Rectal smooth muscle tissue (tissue), 1 donor: ENCODE measurements at regions not wholly inside any gene's neighbourhood (a gene's known extent, or its start where the extent isn't known, plus 50 kb on each side); places are given as distances from the start of the nearest gene placed in this dataset.
"Not testable (repeated sequence)": the region's sequence is repeated elsewhere in the genome, so short reads cannot be mapped to it uniquely, and the experiment has no call there.

Experiments
- H3K27ac ChIP-seq: one replicate; pipeline ENCODE4 v1.7.0; 2013; ENCODE audit warnings: low read depth, low read length, inconsistent platforms
- H3K27me3 ChIP-seq: one replicate; pipeline ENCODE4 v1.7.0; 2013; ENCODE audit warnings: low read length; ENCODE audit not compliant: control insufficient read depth, insufficient read depth
- H3K36me3 ChIP-seq: one replicate; pipeline ENCODE4 v1.7.0; 2013; ENCODE audit warnings: low read length; ENCODE audit not compliant: control insufficient read depth, insufficient read depth
- H3K4me1 ChIP-seq: one replicate; pipeline ENCODE4 v1.7.0; 2013; ENCODE audit warnings: low read length; ENCODE audit not compliant: control insufficient read depth, insufficient read depth
- H3K4me3 ChIP-seq: one replicate; pipeline ENCODE4 v1.7.0; 2013; ENCODE audit warnings: low read length
- H3K9ac ChIP-seq: one replicate; pipeline ENCODE4 v1.7.0; 2013; ENCODE audit warnings: low read length

- Histone ChIP-seq H3K4me1 (no peaks in the 10 kb centered on the region), H3K27me3 (no peaks in the 10 kb centered on the region), H3K27ac (no peak overlapping the region), H3K36me3 (no peaks in the 10 kb centered on the region), H3K4me3 (no peak overlapping the region), H3K9ac (no peak overlapping the region)
Observed at GRCh38 chr12:23262670-23263069, 637.7 kb downstream of the ETNK1 start.

DNA sequence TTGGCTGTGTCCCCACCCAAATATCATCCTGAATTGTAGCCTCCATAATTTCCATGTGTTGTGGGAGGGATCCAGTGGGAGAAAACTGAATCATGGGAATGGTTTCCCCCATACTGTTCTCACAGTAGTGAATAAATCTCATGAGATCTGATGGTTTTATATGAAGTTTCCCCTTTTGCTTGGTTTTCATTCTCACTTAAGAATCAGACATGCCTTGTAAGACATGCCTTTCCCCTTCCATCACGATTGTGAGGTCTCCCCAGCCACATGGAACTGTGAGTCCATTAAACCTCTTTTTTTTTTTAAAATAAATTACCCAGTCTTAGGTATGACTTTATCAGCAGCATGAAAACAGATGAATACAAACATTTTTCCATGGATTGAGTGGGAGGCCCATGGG, 652.9 kb downstream of the ETNK1 start:
- Histone ChIP-seq H3K4me1 (no peaks in the 10 kb centered on the region), H3K27ac (no peak overlapping the region), H3K27me3 (no peaks in the 10 kb centered on the region), H3K4me3 (no peak overlapping the region), H3K9ac (no peak overlapping the region), H3K36me3 (no peaks in the 10 kb centered on the region)

GRCh38 chr12:23281295-23281694, 656.3 kb downstream of the ETNK1 start:
- Histone ChIP-seq H3K27ac (no peak overlapping the region), H3K4me1 (no peaks in the 10 kb centered on the region)

DNA sequence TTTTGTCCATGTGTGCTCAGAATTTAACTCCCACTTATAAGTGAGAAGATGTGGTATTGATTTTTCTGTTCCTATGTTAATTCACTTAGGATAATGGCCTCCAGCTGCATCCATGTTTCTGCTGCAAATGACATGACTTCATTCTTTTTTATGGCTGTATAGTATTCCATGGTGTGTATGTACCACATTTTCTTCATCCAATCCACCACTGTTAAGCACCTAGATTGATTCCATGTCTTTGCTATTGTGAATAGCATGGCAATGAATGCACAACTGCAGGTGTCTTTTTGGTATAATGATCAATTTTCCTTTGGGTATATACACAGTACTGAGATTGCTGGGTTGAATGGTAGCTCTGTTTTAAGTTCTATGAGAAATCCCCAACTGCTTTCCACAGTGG, 657.7 kb downstream of the ETNK1 start:
- H3K36me3 ChIP-seq, result no peaks in the 10 kb centered on the region
- no peaks in the 10 kb centered on the region for H3K4me1 ChIP-seq
- H3K27me3 ChIP-seq, result no peaks in the 10 kb centered on the region
- H3K27ac ChIP-seq, result no peak overlapping the region
- no peak overlapping the region for H3K9ac ChIP-seq
- no peak overlapping the region for H3K4me3 ChIP-seq

More at GRCh38 chr12:23281295-23281694, 656.3 kb downstream of the ETNK1 start:
- Histone ChIP-seq H3K4me3 (no peak overlapping the region), H3K36me3 (no peaks in the 10 kb centered on the region), H3K27me3 (no peaks in the 10 kb centered on the region), H3K9ac (no peak overlapping the region)

GRCh38 chr12:23285764-23286530, 661.0 kb downstream of the ETNK1 start:
- H3K4me3 ChIP-seq, H3K27me3 ChIP-seq, H3K9ac ChIP-seq, H3K27ac ChIP-seq, H3K4me1 ChIP-seq, H3K36me3 ChIP-seq: not testable (repeated sequence)

- H3K9ac ChIP-seq, result no peak overlapping the region
- no peaks in the 10 kb centered on the region for H3K36me3 ChIP-seq
- no peaks in the 10 kb centered on the region for H3K4me1 ChIP-seq
- no peak overlapping the region for H3K27ac ChIP-seq
- H3K4me3 ChIP-seq, result no peak overlapping the region
- no peaks in the 10 kb centered on the region for H3K27me3 ChIP-seq
Observed at GRCh38 chr12:23290627-23291330, 658.7 kb downstream of the SOX5 start.

DNA sequence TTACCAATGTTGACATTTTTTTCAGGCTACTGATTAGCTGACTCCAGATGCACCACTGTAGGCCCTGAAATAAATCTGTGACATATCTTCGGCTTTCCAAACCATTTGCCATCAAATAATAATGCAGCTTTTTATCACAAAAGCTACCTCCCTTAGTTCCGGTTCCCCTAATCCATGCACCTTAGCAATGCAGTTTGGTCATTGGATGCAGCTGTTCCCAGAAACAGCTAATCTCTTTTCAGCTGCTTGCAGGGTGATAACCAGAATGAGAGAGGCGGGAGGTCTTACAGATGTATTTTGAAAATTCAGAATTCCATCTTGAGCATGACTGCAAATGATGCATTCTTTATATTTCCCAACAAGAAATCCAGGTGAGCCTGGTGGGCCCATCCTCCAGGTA, 646.2 kb downstream of the SOX5 start:
- Histone ChIP-seq H3K4me3 (no peak overlapping the region), H3K36me3 (no peaks in the 10 kb centered on the region), H3K27ac (no peak overlapping the region), H3K4me1 (no peaks in the 10 kb centered on the region), H3K9ac (no peak overlapping the region), H3K27me3 (no peaks in the 10 kb centered on the region)

DNA sequence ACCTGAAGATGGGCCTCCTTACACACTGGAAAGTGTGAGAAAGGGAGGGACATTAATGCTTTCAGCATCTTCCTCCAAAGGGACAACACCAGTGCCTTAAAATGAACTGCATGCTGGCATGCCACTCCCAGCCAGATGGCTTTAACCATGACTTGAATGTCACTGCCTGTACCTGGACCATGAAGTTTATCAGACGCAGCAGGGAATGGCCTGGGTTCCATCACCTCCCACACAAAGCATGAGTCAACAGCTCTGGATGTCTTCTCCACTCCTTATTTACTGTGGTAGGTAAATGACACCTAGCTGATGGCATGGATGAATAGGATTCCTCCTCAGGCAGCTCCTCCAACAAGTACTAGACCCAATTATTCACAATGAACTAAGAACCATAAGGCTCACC, 645.6 kb downstream of the SOX5 start:
- Histone ChIP-seq H3K27ac (no peak overlapping the region), H3K36me3 (no peaks in the 10 kb centered on the region), H3K27me3 (no peaks in the 10 kb centered on the region), H3K4me3 (no peak overlapping the region), H3K9ac (no peak overlapping the region), H3K4me1 (no peaks in the 10 kb centered on the region)

GRCh38 chr12:23333938-23334337, 615.5 kb downstream of the SOX5 start:
- Histone ChIP-seq H3K36me3 (no peaks in the 10 kb centered on the region), H3K4me1 (no peaks in the 10 kb centered on the region), H3K4me3 (no peak overlapping the region), H3K9ac (no peak overlapping the region), H3K27ac (no peak overlapping the region), H3K27me3 (no peaks in the 10 kb centered on the region)

DNA sequence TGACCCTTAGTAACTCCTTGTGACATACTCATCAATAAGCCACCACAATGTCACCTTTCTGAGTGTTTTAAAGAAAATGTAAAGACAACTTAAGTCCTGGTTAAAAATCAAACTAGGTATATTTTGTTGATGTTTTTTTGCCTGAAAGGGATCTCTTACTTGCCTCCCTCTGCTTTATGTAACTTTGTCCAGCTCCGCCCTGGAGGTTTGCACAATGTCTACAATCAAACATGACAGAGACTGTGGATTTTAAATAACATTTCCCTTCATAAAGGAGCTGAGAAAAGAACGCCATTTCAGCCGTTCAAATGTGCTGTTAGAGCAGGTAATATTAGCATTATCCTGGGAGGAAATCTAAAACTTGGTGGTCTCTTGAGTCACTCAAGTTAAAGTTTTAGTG, 613.9 kb downstream of the SOX5 start:
- no peak overlapping the region for H3K4me3 ChIP-seq
- no peaks in the 10 kb centered on the region for H3K4me1 ChIP-seq
- H3K36me3 ChIP-seq, result no peaks in the 10 kb centered on the region

GRCh38 chr12:23337213-23337612, 612.3 kb downstream of the SOX5 start:
- Histone ChIP-seq H3K9ac (no peak overlapping the region), H3K27ac (no peak overlapping the region), H3K4me3 (no peak overlapping the region), H3K36me3 (no peaks in the 10 kb centered on the region), H3K4me1 (no peaks in the 10 kb centered on the region), H3K27me3 (no peaks in the 10 kb centered on the region)

More for the DNA sequence above, 613.9 kb downstream of the SOX5 start:
- H3K27me3 ChIP-seq, result no peaks in the 10 kb centered on the region
- no peak overlapping the region for H3K27ac ChIP-seq
- H3K9ac ChIP-seq, result no peak overlapping the region

DNA sequence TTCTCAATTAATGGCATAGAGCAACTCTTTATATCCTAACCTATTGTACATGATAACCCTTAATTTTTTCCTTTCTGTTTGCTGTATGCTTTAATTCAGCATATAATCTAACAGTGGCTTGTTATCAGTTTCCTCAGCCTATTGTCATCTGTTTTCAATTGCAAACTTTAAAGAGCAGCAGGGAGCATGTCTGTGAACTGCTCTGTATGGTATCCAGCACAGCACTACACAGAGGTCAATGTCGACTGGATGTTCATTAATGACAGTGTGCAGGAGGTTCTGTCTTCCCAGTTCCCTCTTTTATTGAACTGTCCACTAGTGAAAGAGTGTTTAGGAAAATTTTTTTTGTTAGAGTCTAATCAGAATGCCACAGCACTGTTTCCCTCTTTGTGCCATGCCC, 609.1 kb downstream of the SOX5 start:
- no peaks in the 10 kb centered on the region for H3K4me1 ChIP-seq
- H3K9ac ChIP-seq, result no peak overlapping the region
- H3K27me3 ChIP-seq, result no peaks in the 10 kb centered on the region
- H3K36me3 ChIP-seq, result no peaks in the 10 kb centered on the region
- H3K4me3 ChIP-seq, result no peak overlapping the region
- no peak overlapping the region for H3K27ac ChIP-seq

DNA sequence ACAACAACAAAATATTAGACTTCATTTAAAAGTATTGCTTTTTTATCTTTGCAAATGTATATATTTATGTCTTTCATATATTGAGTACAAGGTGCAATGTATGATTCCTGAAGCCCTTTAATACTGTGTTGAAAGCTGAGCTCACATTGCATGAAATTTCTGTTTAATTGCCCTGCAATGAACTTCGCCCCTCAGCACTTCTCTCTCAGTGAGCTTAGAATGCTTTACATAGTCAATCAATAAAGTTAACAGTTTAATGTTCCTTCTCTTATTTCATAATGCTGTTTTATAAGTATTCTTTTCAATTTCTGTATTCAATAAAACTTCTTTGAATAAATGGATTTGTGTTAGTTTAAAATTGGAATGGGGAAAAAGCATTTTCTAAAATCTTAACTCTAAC, 607.1 kb downstream of the SOX5 start:
- Histone ChIP-seq H3K4me1 (no peaks in the 10 kb centered on the region), H3K27me3 (no peaks in the 10 kb centered on the region), H3K4me3 (no peak overlapping the region), H3K27ac (no peak overlapping the region), H3K36me3 (no peaks in the 10 kb centered on the region), H3K9ac (no peak overlapping the region)
